Activated T-cell treated with anti-CD3 and anti-CD28 coated beads, Interleukin-2, amount 50 U/mL, for 24 hours (primary cell): ENCODE measurements at regions not wholly inside any gene's neighbourhood (a gene's known extent, or its start where the extent isn't known, plus 50 kb on each side); places are given as distances from the start of the nearest gene placed in this dataset.

Source experiments
- DNase-seq: peaks from one replicate; pipeline ENCODE4 v3.0.0-alpha.2; 2020
- H3K27ac Mint-ChIP-seq: 2 replicates; pipeline ENCODE4 v1.8.0; 2020; ENCODE audit warnings: mild to moderate bottlenecking, mixed read lengths
- H3K27me3 Mint-ChIP-seq: 2 replicates; pipeline ENCODE4 v1.8.0; 2020; ENCODE audit warnings: mixed read lengths
- H3K36me3 Mint-ChIP-seq: 2 replicates; pipeline ENCODE4 v1.8.0; 2020; ENCODE audit warnings: low read depth, mixed read lengths
- H3K4me1 Mint-ChIP-seq: 2 replicates; pipeline ENCODE4 v1.8.0; 2020; ENCODE audit warnings: low read depth, mixed read lengths
- H3K4me3 Mint-ChIP-seq: 2 replicates; pipeline ENCODE4 v1.8.0; 2020; ENCODE audit warnings: mild to moderate bottlenecking, moderate library complexity, mixed read lengths
- H3K9me3 Mint-ChIP-seq: 2 replicates; pipeline ENCODE4 v1.8.0; 2020; ENCODE audit warnings: mixed read lengths

GRCh38 chr4:37771771-37772170 lies 54.7 kb upstream of the PGM2 start:
- Mint-ChIP-seq H3K9me3 (no peaks in the 10 kb centered on the region), H3K36me3 (no peaks in the 10 kb centered on the region), H3K4me1 (peaks cover 10% of the 10 kb centered on the region), H3K27me3 (no peaks in the 10 kb centered on the region), H3K4me3 (no peak overlapping the region), H3K27ac (no peak overlapping the region)
- DNase-seq, result no peak

- Mint-ChIP-seq H3K4me1 (peaks cover 20% of the 10 kb centered on the region), H3K9me3 (no peaks in the 10 kb centered on the region), H3K4me3 (no peak overlapping the region), H3K36me3 (no peaks in the 10 kb centered on the region), H3K27me3 (no peaks in the 10 kb centered on the region), H3K27ac (no peak overlapping the region)
- DNase-seq, result no peak
Measured at GRCh38 chr4:37770016-37770415, 56.5 kb upstream of the PGM2 start.

GRCh38 chr4:37769391-37769989 lies 57.0 kb upstream of the PGM2 start:
- no peak for DNase-seq
- H3K4me1 Mint-ChIP-seq, result peaks cover 22% of the 10 kb centered on the region
- no peaks in the 10 kb centered on the region for H3K36me3 Mint-ChIP-seq
- H3K27ac Mint-ChIP-seq, result no peak overlapping the region
- H3K27me3 Mint-ChIP-seq, result no peaks in the 10 kb centered on the region
- H3K4me3 Mint-ChIP-seq, result no peak overlapping the region
- H3K9me3 Mint-ChIP-seq, result no peaks in the 10 kb centered on the region

GRCh38 chr4:37767546-37767945 lies 58.9 kb upstream of the PGM2 start:
- no peaks in the 10 kb centered on the region for H3K36me3 Mint-ChIP-seq
- no peak overlapping the region for H3K4me3 Mint-ChIP-seq
- H3K4me1 Mint-ChIP-seq, result peaks cover 22% of the 10 kb centered on the region
- no peak for DNase-seq
- no peak overlapping the region for H3K27ac Mint-ChIP-seq
- no peaks in the 10 kb centered on the region for H3K27me3 Mint-ChIP-seq
- H3K9me3 Mint-ChIP-seq, result no peaks in the 10 kb centered on the region

- DNase-seq, result no peak
- no peaks in the 10 kb centered on the region for H3K36me3 Mint-ChIP-seq
- H3K9me3 Mint-ChIP-seq, result no peaks in the 10 kb centered on the region
- H3K27ac Mint-ChIP-seq, result no peak overlapping the region
- H3K4me1 Mint-ChIP-seq, result peaks cover 22% of the 10 kb centered on the region
- H3K27me3 Mint-ChIP-seq, result no peaks in the 10 kb centered on the region
- no peak overlapping the region for H3K4me3 Mint-ChIP-seq
Measured at GRCh38 chr4:37767019-37767418, 59.5 kb upstream of the PGM2 start.

GRCh38 chr4:37765741-37766140 lies 60.7 kb upstream of the PGM2 start:
- Mint-ChIP-seq H3K36me3 (no peaks in the 10 kb centered on the region), H3K4me3 (no peak overlapping the region), H3K27ac (peak overlapping the region; percentile 76), H3K4me1 (peaks cover 22% of the 10 kb centered on the region), H3K9me3 (no peaks in the 10 kb centered on the region), H3K27me3 (no peaks in the 10 kb centered on the region)
- DNase-seq, result no peak

- no peak for DNase-seq
- no peak overlapping the region for H3K4me3 Mint-ChIP-seq
- no peak overlapping the region for H3K27ac Mint-ChIP-seq
- H3K9me3 Mint-ChIP-seq, result no peaks in the 10 kb centered on the region
- H3K27me3 Mint-ChIP-seq, result no peaks in the 10 kb centered on the region
- H3K4me1 Mint-ChIP-seq, result peaks cover 22% of the 10 kb centered on the region
- H3K36me3 Mint-ChIP-seq, result no peaks in the 10 kb centered on the region
Measured at GRCh38 chr4:37763831-37764230, 62.7 kb upstream of the PGM2 start.

- peaks cover 29% of the 10 kb centered on the region for H3K4me1 Mint-ChIP-seq
- no peak for DNase-seq
- no peak overlapping the region for H3K4me3 Mint-ChIP-seq
- no peak overlapping the region for H3K27ac Mint-ChIP-seq
- no peaks in the 10 kb centered on the region for H3K9me3 Mint-ChIP-seq
- H3K27me3 Mint-ChIP-seq, result no peaks in the 10 kb centered on the region
- no peaks in the 10 kb centered on the region for H3K36me3 Mint-ChIP-seq
Measured at GRCh38 chr4:37762991-37763368, 63.5 kb upstream of the PGM2 start.

GRCh38 chr4:37762294-37762990 lies 64.0 kb upstream of the PGM2 start:
- DNase-seq, result no peak
- Mint-ChIP-seq H3K4me3 (no peak overlapping the region), H3K9me3 (no peaks in the 10 kb centered on the region), H3K4me1 (peaks cover 31% of the 10 kb centered on the region), H3K36me3 (no peaks in the 10 kb centered on the region), H3K27ac (no peak overlapping the region), H3K27me3 (no peaks in the 10 kb centered on the region)

GRCh38 chr4:37760840-37761239 lies 65.6 kb upstream of the PGM2 start:
- Mint-ChIP-seq H3K27me3 (no peaks in the 10 kb centered on the region), H3K4me1 (peaks cover 19% of the 10 kb centered on the region), H3K27ac (no peak overlapping the region), H3K4me3 (no peak overlapping the region), H3K36me3 (no peaks in the 10 kb centered on the region), H3K9me3 (no peaks in the 10 kb centered on the region)
- no peak for DNase-seq

GRCh38 chr4:37759833-37760232 lies 66.7 kb upstream of the PGM2 start:
- H3K4me3 Mint-ChIP-seq, result no peak overlapping the region
- peaks cover 13% of the 10 kb centered on the region for H3K4me1 Mint-ChIP-seq
- no peaks in the 10 kb centered on the region for H3K36me3 Mint-ChIP-seq
- no peak for DNase-seq
- H3K9me3 Mint-ChIP-seq, result no peaks in the 10 kb centered on the region
- peaks cover 3% of the 10 kb centered on the region for H3K27me3 Mint-ChIP-seq
- H3K27ac Mint-ChIP-seq, result no peak overlapping the region

- Mint-ChIP-seq H3K4me3 (no peak overlapping the region), H3K9me3 (no peaks in the 10 kb centered on the region), H3K27ac (no peak overlapping the region), H3K4me1 (peaks cover 22% of the 10 kb centered on the region), H3K27me3 (peaks cover 3% of the 10 kb centered on the region), H3K36me3 (no peaks in the 10 kb centered on the region)
- no peak for DNase-seq
Measured at GRCh38 chr4:37758226-37758625, 68.3 kb upstream of the PGM2 start.

GRCh38 chr4:37757761-37758160 lies 68.7 kb upstream of the PGM2 start:
- Mint-ChIP-seq H3K4me3 (no peak overlapping the region), H3K36me3 (no peaks in the 10 kb centered on the region), H3K27ac (no peak overlapping the region), H3K4me1 (peaks cover 22% of the 10 kb centered on the region), H3K9me3 (no peaks in the 10 kb centered on the region), H3K27me3 (peaks cover 3% of the 10 kb centered on the region)
- no peak for DNase-seq

GRCh38 chr4:37757121-37757520 lies 69.4 kb upstream of the PGM2 start:
- Mint-ChIP-seq H3K27me3 (peaks cover 3% of the 10 kb centered on the region), H3K27ac (no peak overlapping the region), H3K4me1 (peaks cover 22% of the 10 kb centered on the region), H3K36me3 (no peaks in the 10 kb centered on the region), H3K4me3 (no peak overlapping the region), H3K9me3 (no peaks in the 10 kb centered on the region)
- no peak for DNase-seq

GRCh38 chr4:37754410-37755185 lies 68.4 kb upstream of the RELL1 start:
- Mint-ChIP-seq H3K4me3 (no peak overlapping the region), H3K4me1 (peaks cover 22% of the 10 kb centered on the region), H3K9me3 (no peaks in the 10 kb centered on the region), H3K27ac (no peak overlapping the region), H3K36me3 (no peaks in the 10 kb centered on the region), H3K27me3 (peaks cover 3% of the 10 kb centered on the region)
- DNase-seq, result no peak
